OCI-LY3 (cell line): ENCODE measurements at regions not wholly inside any gene's neighbourhood (a gene's known extent, or its start where the extent isn't known, plus 50 kb on each side); places are given as distances from the start of the nearest gene placed in this dataset.

ENCODE experiments used
- EZH2phosphoT487 ChIP-seq: fragments of 200-600 bp; shearing (Covaris generic); IDR thresholded peaks from 2 replicates; pipeline ENCODE4 v1.6.1; 2018; ENCODE audit warnings: antibody characterized with exemption, mixed run types, low read depth
- TF ChIP-seq, protein P1 (sequence below): fragments of 200-600, 300-600 bp; sonication (generic); IDR thresholded peaks from 2 replicates; pipeline ENCODE4 v1.5.1; 2014; ENCODE audit warnings: antibody characterized with exemption, low read length, low read depth

- TF ChIP-seq, protein P1, sequence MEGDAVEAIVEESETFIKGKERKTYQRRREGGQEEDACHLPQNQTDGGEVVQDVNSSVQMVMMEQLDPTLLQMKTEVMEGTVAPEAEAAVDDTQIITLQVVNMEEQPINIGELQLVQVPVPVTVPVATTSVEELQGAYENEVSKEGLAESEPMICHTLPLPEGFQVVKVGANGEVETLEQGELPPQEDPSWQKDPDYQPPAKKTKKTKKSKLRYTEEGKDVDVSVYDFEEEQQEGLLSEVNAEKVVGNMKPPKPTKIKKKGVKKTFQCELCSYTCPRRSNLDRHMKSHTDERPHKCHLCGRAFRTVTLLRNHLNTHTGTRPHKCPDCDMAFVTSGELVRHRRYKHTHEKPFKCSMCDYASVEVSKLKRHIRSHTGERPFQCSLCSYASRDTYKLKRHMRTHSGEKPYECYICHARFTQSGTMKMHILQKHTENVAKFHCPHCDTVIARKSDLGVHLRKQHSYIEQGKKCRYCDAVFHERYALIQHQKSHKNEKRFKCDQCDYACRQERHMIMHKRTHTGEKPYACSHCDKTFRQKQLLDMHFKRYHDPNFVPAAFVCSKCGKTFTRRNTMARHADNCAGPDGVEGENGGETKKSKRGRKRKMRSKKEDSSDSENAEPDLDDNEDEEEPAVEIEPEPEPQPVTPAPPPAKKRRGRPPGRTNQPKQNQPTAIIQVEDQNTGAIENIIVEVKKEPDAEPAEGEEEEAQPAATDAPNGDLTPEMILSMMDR, result no peak
- TF ChIP-seq EZH2phosphoT487, result no peak
Observed at GRCh38 chr21:41055266-41055665, 112.7 kb upstream of the BACE2 start.
